ENCODE measurements at regions not wholly inside any gene's neighbourhood (a gene's known extent, or its start where the extent isn't known, plus 50 kb on each side); places are given as distances from the start of the nearest gene placed in this dataset.

- DNase-seq (ENCODE audit: extremely low read depth, low read depth), result no peak
- H3K4me3 ChIP-seq (replicated peaks; ENCODE audit: low read depth, low read length), result no peak overlapping the region
- no peak for TF ChIP-seq CTCF (IDR thresholded peaks at IDR 0.05; ENCODE audit: low read depth, low read length, missing control alignments)
These were observed 120.6 kb upstream of the GPR12 start for GRCh38 chr13:26881154-26881553.

DNA sequence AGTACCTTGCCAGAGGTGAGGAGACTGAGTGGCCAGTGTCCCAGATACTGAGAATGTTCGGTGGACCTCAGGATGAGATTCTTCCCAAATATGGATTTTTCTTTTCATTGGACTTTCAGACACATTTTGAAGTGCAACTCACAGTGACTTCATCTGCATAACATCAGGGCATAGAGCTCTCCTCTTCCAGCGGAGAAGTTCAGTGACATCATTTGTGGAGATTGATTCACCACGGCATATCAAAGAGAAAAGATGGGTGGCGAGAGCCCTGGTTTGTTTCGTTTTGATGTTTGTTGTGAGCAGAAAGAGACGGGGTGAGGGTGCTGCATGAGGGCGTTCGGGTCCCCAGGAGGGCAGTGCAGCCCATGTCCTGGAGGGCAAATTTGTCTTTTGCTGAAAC is 120.1 kb upstream of the GPR12 start:
- no peak overlapping the region for H3K4me3 ChIP-seq (replicated peaks; ENCODE audit: low read depth, low read length)
- DNase-seq (ENCODE audit: extremely low read depth, low read depth), result no peak
- TF ChIP-seq CTCF (IDR thresholded peaks at IDR 0.05; ENCODE audit: low read depth, low read length, missing control alignments), result no peak

DNA sequence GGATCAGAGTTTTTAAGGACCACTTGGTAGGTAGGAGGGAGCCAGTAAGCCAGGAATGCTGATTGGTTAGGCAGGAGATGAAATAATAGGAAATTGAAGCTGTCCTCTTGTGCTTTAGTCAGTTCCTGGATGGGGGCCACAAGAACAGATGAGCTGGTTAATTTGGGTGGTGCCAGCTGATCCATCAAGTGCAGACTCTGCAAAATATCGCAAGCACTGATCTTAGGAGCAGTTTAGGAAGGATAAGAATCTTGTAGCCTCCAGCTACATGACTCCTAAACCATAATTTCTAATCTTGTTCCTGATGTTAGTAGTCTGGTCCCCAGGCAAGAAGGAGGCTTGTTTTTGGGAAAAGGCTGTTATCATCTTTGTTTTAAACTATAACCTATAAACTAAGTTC is 117.9 kb upstream of the GPR12 start:
- no peak overlapping the region for H3K4me3 ChIP-seq (replicated peaks; ENCODE audit: low read depth, low read length)
- DNase-seq (ENCODE audit: extremely low read depth, low read depth), result no peak
- no peak for TF ChIP-seq CTCF (IDR thresholded peaks at IDR 0.05; ENCODE audit: low read depth, low read length, missing control alignments)

DNA sequence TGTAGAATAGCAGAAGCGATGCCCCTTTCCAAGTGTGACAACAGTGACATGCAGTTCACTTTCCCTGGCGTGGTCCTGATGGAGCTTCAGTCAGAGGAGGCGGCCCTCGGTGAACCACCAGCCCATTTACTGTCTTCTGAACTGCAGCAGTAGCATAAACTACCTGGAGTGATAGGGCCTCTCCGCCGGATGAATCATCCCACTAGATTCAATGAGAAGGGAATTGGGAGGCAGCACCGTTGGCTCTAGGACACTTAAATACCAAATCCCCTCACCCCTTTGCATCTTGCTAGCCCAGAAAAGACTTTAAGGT is 112.8 kb upstream of the GPR12 start:
- TF ChIP-seq CTCF (IDR thresholded peaks at IDR 0.05; ENCODE audit: low read depth, low read length, missing control alignments), result no peak
- no peak for DNase-seq (ENCODE audit: extremely low read depth, low read depth)
- no peak overlapping the region for H3K4me3 ChIP-seq (replicated peaks; ENCODE audit: low read depth, low read length)

GRCh38 chr13:26872525-26873385 is 112.2 kb upstream of the GPR12 start:
- peak; percentile 10 for DNase-seq (ENCODE audit: extremely low read depth, low read depth)
- TF ChIP-seq CTCF (IDR thresholded peaks at IDR 0.05; ENCODE audit: low read depth, low read length, missing control alignments), result peak; percentile 95
- no peak overlapping the region for H3K4me3 ChIP-seq (replicated peaks; ENCODE audit: low read depth, low read length)

DNA sequence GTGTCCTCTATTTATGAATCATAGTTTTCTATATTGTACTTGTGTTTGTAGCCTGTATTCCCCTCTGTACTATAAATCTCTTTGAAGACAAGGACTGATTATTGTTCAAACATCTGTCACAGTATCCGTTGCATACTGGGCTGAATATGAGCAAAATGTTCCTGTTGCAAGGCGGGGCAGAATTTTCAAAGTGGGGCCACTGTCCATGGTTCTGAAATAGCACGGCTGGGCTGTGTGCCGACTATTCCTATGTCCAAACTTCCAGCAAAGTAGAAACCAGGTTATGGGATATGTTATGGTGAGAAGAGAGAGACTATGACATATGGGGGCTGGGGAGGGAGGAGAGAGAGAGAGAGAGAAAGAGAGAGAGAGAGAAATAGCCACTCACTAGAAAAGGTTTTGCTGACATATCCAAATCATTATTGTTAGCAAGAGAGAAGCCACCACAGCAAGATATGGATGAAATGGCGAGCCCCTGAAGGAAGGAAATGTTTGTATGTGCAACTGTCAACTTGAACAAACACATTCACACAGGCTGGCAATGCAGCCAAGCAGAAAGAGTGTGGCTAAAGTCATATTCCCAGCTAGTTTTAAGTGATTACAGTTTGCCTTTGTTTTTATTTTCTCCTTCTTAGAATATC is 107.0 kb upstream of the GPR12 start:
- DNase-seq (ENCODE audit: extremely low read depth, low read depth), result peak; percentile 7
- no peak overlapping the region for H3K4me3 ChIP-seq (replicated peaks; ENCODE audit: low read depth, low read length)
- TF ChIP-seq CTCF (IDR thresholded peaks at IDR 0.05; ENCODE audit: low read depth, low read length, missing control alignments), result no peak
